Small intestine (tissue), 7 donors: ENCODE measurements at regions not wholly inside any gene's neighbourhood (a gene's known extent, or its start where the extent isn't known, plus 50 kb on each side); places are given as distances from the start of the nearest gene placed in this dataset.
"Not testable (repeated sequence)": the region's sequence is repeated elsewhere in the genome, so short reads cannot be mapped to it uniquely, and the experiment has no call there.

Source experiments
- DNase-seq, 2 donors: peaks; one replicate each; pipeline versions ENCODE4 v3.0.0 to v3.0.0-alpha.2; 2013
- FAIRE-seq: peaks from 2 replicates; lab custom pipeline; 2012; peaks lifted over from hg19 to GRCh38; lab: Jason Lieb, UNC
- H3K27ac ChIP-seq, 3 donors: one replicate each; pipeline ENCODE4 v1.5.1; 2013; ENCODE audit warnings: low read length in 2 of 3, mild to moderate bottlenecking in 2 of 3, control low read depth in 1 of 3, inconsistent platforms in 1 of 3, low read depth in 1 of 3, moderate library complexity in 1 of 3
- H3K27me3 ChIP-seq, 3 donors: one replicate each; pipeline ENCODE4 v1.6.1; 2013; ENCODE audit warnings: low read length in 3 of 3, inconsistent platforms in 1 of 3; ENCODE audit not compliant: control insufficient read depth in 3 of 3, insufficient read depth in 3 of 3
- H3K36me3 ChIP-seq, 3 donors: one replicate each; pipeline ENCODE4 v1.6.1; 2013; ENCODE audit warnings: low read length in 3 of 3, inconsistent platforms in 1 of 3, low read depth in 1 of 3, mild to moderate bottlenecking in 1 of 3, moderate library complexity in 1 of 3; ENCODE audit not compliant: control insufficient read depth in 3 of 3, insufficient read depth in 2 of 3
- H3K4me1 ChIP-seq, 3 donors: one replicate each; pipeline ENCODE4 v1.6.1; 2013; ENCODE audit warnings: low read length in 2 of 3, inconsistent platforms in 1 of 3, low read depth in 1 of 3, mild to moderate bottlenecking in 1 of 3, moderate library complexity in 1 of 3; ENCODE audit not compliant: control insufficient read depth in 3 of 3, insufficient read depth in 2 of 3
- H3K4me3 ChIP-seq, 3 donors: one replicate each; pipeline ENCODE4 v1.5.1; 2013; ENCODE audit warnings: low read length in 3 of 3, control low read depth in 1 of 3, inconsistent platforms in 1 of 3, low read depth in 1 of 3, mild to moderate bottlenecking in 1 of 3, moderate library complexity in 1 of 3
- H3K9me3 ChIP-seq, 2 donors: one replicate each; pipeline ENCODE4 v1.6.1; 2013; ENCODE audit warnings: low read depth in 1 of 2, low read length in 1 of 2; ENCODE audit not compliant: control insufficient read depth in 2 of 2, insufficient read depth in 1 of 2
- WGBS, 3 donors: extraction: QIAGEN DNeasy Blood & Tissue Kit; methylation state at CpG; one replicate each; pipeline ENCODE4 v1.1.7; 2013; 5-methylcytosine and 5-hydroxymethylcytosine counted together
- donor health status: healthy with polysubstance abuse.
- donor health status: control.
- donor health status: control.
- donor health status: Bipolar disorder and iron deficiency.
- donor health status: healthy.

DNA sequence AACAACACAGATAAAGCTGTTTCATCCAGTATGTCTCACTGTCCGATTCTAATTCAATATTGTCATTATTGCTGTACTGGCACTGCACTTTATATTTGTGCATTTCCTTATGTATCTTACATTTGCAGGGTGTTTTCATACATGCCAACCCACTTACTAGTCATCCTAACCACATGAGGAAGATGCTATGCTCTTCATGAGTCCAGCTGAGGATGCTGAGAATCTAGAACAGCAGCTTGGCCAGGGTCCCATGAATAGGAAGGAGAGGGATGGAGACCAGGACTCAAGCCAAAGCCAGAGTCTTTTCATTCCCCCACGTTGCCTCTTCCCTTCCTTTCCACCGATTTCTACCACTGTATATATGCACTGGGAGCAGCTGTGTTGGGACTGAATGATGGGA, 292.8 kb upstream of the KLF4 start:
- H3K4me3 ChIP-seq: no peak overlapping the region
- FAIRE-seq (no peak), DNase-seq (no peak)
- H3K9me3 ChIP-seq: no peaks in the 10 kb centered on the region
- no peaks in the 10 kb centered on the region for H3K27me3 ChIP-seq
- no peak overlapping the region for H3K27ac ChIP-seq
- no peaks in the 10 kb centered on the region for H3K36me3 ChIP-seq
- 45 to 63% (median 57%) methylated on average over 3 of the region's 3 CpGs for WGBS, 3 donors
- H3K4me1 ChIP-seq: peaks cover 0 to 9% (median 0%) of the 10 kb centered on the region in 3 donors

DNA sequence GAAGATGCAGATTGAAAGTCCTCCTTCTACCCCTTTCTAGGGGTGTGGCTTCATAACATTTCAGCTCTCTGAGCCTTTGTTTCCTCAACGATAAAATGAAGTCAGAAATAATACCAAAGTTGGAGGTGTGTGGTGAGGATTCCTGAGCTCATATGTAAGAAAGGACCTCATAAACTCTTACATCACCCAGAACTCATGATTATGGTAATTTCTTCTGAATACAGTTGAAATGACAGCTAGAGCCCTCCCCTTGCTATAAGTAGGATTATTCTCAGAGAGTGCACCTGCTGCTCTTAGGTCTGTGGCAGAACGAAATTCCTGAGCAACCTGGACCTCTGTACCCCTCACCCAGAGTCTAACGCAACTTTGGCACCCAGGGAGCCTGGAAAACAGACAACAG, 291.4 kb upstream of the KLF4 start:
- FAIRE-seq: no peak
- 22 to 56% (median 39%) methylated on average over 3 of the region's 3 CpGs for WGBS, 3 donors
- Histone ChIP-seq H3K4me1 (peaks cover 0 to 9% (median 0%) of the 10 kb centered on the region in 3 donors), H3K27ac (no peak overlapping the region), H3K4me3 (no peak overlapping the region), H3K27me3 (no peaks in the 10 kb centered on the region), H3K36me3 (no peaks in the 10 kb centered on the region), H3K9me3 (no peaks in the 10 kb centered on the region)
- no peak for DNase-seq

DNA sequence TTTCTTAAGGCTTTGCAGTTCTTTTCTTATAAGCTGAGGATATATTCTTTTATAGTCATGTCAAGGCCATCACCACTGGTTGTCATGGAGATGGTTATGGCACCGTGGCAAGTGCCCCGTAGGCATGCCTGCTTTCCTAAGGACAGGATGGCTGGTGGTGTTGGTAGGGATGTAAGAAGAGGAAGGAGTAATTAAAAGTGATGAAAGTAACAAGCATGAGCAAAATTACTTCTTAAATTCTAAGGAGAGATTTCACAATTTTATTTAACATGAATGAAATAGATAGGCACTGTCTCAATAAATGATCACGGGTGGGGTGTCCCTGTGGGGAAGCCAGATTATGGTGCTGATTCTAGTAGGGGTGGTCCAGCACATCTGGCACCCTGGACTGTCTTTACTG, 290.2 kb upstream of the KLF4 start:
- Histone ChIP-seq H3K4me3 (no peak overlapping the region), H3K36me3 (no peaks in the 10 kb centered on the region), H3K27ac (no peak overlapping the region), H3K4me1 (peaks cover 0 to 7% (median 0%) of the 10 kb centered on the region in 3 donors), H3K9me3 (no peaks in the 10 kb centered on the region), H3K27me3 (no peaks in the 10 kb centered on the region)
- FAIRE-seq (no peak), DNase-seq (no peak)
- WGBS, 3 donors: 78 to 83% (median 82%) methylated on average over 3 of the region's 3 CpGs

DNA sequence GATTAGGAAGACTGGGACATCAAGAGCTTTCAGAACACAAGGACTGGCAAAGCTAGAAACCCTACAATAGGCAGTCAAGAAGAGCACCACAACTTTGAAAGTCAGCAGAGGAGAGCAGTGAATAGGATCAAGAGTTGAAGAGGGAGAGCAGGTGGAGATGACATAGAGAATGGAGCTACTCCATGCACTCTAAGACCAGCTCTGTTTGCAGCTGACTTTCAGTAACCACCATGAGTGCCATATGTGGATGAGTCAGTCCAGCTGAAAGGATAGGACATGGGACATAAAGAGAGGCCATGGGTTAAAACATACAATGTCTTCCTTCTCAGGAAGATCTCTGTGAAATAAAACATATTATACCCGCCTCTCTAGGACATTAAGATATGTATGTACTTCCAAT, 289.1 kb upstream of the KLF4 start:
- peaks cover 0 to under 1% of the 10 kb centered on the region in 2 donors for H3K9me3 ChIP-seq

DNA sequence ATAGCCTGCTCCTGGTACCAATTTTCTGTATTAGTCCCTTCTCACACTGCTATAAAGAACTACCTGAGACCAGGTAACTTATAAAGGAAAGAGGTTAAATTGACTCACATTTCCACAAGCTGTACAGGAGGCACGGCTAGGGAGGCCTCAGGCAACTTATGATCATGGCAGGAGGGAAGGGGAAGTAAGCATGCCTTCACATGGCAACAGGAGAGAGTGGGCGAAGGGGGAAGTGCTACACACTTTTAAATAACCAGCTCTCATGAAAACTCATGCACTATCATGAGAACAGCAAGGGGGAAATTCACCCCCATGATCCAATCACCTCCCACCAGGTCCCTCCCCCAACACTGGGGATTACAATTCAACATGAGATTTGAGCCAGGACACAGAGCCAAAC, 284.5 kb upstream of the KLF4 start:
- not testable (repeated sequence) for DNase-seq, H3K36me3 ChIP-seq, FAIRE-seq, H3K27ac ChIP-seq, H3K4me1 ChIP-seq, H3K4me3 ChIP-seq, H3K27me3 ChIP-seq
- H3K9me3 ChIP-seq: peaks cover 0 to 14% of the 10 kb centered on the region in 2 donors
- 71 to 85% (median 77%) methylated on average over 2 of the region's 2 CpGs for WGBS, 3 donors

More for the DNA sequence above, 289.1 kb upstream of the KLF4 start:
- Histone ChIP-seq H3K4me1 (no peaks in the 10 kb centered on the region), H3K4me3 (no peak overlapping the region), H3K27ac (no peak overlapping the region), H3K27me3 (no peaks in the 10 kb centered on the region), H3K36me3 (no peaks in the 10 kb centered on the region)
- DNase-seq (no peak), FAIRE-seq (no peak)
- WGBS, 3 donors: 77 to 94% (median 90%) methylated on average over 1 of the region's 1 CpG

DNA sequence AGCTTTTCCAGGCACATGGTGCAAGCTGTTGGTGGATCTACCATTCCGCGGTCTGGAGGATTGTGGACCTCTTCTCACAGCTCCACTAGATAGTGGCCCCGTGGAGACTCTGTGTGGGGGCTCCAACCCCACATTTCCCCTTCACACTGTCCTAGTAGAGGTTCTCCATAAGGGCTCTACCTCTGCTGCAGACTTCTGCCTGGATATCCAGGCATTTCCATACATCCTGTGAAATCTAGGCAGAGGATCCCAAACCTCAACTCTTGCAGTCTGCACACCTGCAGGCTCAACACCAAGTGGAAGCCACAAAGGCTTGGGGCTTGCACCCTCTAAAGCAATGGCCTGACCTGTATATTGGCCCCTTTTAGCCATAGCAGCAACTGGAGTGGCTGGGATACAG, 283.4 kb upstream of the KLF4 start:
- Histone ChIP-seq H3K27ac (no peak overlapping the region), H3K36me3 (no peaks in the 10 kb centered on the region), H3K4me3 (no peak overlapping the region), H3K9me3 (peaks cover 0 to 14% of the 10 kb centered on the region in 2 donors), H3K4me1 (no peaks in the 10 kb centered on the region), H3K27me3 (no peaks in the 10 kb centered on the region)
- 88 to 89% (median 89%) methylated on average over 3 of the region's 3 CpGs for whole genome bisulfite sequencing, 3 donors
- no peak for FAIRE-seq
- no peak for DNase-seq

DNA sequence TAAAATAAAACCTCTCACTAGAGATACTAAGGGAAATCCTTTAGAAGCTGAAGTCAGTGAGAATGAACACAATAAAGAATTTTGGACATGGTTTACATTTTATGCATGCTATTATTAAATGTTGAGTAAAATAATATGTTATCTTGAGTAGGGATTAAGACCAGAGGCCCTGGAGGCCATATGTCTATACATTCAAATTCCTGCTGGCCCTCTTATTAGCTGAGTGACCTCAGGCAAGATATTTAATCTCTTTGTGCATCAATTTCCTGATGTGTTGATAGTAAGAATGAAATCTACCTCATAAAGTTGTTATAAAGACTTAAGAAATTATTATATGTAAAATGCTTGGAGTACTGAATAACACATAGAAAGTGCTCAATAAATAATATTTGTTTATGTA, 281.1 kb upstream of the KLF4 start:
- DNase-seq: no peak
- H3K9me3 ChIP-seq: peaks cover 0 to 14% of the 10 kb centered on the region in 2 donors
- H3K27ac ChIP-seq: no peak overlapping the region
- no peaks in the 10 kb centered on the region for H3K36me3 ChIP-seq
- FAIRE-seq: no peak
- H3K4me3 ChIP-seq: no peak overlapping the region
- H3K4me1 ChIP-seq: no peaks in the 10 kb centered on the region
- no peaks in the 10 kb centered on the region for H3K27me3 ChIP-seq

DNA sequence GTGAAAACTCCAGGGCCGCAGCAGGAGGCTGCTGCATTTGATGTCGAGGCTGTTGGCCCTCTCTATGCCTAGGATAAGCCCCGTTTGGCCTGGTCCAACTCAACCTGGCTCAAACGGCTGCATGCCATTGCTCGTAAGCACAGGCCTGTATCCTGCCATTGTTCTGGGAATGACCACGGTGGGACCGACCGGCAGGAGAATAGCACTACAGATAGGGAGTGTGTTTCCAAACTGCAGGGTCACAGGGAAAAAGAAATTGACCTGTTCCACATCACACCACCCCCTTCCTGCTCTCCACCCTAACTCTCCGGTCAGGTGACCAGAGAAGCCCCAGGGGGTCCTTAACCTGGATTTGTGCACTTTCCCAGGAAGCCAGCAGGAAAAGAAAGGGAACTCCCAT, 278.7 kb upstream of the KLF4 start:
- Histone ChIP-seq H3K27me3 (no peaks in the 10 kb centered on the region), H3K4me3 (no peak overlapping the region), H3K27ac (peak overlapping the region in 1 of 3 donors; percentile 28), H3K4me1 (no peaks in the 10 kb centered on the region), H3K9me3 (peaks cover 0 to 9% of the 10 kb centered on the region in 2 donors), H3K36me3 (no peaks in the 10 kb centered on the region)
- WGBS, 3 donors: 71 to 79% (median 75%) methylated on average over 9 of the region's 9 CpGs
- DNase-seq: no peak
- no peak for FAIRE-seq

DNA sequence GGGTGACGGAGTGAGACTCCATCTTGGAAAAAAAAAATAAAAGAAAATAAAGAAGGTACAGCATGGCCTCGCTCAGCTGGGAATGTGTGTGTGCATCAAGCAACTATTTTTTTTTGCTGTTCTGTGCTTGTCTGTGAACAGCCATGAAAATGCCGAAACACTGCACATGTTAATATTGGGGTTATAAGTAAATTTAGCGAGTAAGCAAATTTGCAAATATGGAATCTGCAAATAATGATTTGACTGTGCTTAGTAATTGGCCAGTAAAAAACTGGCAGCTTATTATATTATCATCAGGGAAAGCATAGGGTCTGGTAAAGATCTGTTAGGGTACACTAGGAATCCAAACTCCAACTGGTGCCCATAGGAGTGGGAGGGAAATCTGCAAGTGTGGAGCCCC, 278.1 kb upstream of the KLF4 start:
- 92 to 96% (median 93%) methylated on average over 4 of the region's 4 CpGs for WGBS, 3 donors
- Histone ChIP-seq H3K27me3 (no peaks in the 10 kb centered on the region), H3K4me3 (no peak overlapping the region), H3K9me3 (peaks cover 0 to 4% of the 10 kb centered on the region in 2 donors), H3K27ac (peak overlapping the region in 1 of 3 donors; percentile 28), H3K36me3 (no peaks in the 10 kb centered on the region), H3K4me1 (no peaks in the 10 kb centered on the region)
- DNase-seq (no peak), FAIRE-seq (no peak)
